NCI-H1417 treated with DMSO at 0.1 percent for 48 hours (cell line): ENCODE measurements at regions not wholly inside any gene's neighbourhood (a gene's known extent, or its start where the extent isn't known, plus 50 kb on each side); places are given as distances from the start of the nearest gene placed in this dataset.
"Not testable (repeated sequence)": the region's sequence is repeated elsewhere in the genome, so short reads cannot be mapped to it uniquely, and the experiment has no call there.

ENCODE experiments used
- DNase-seq: peaks from one replicate; lab custom pipeline; 2025; lab: John Stamatoyannopoulos, UW

DNA sequence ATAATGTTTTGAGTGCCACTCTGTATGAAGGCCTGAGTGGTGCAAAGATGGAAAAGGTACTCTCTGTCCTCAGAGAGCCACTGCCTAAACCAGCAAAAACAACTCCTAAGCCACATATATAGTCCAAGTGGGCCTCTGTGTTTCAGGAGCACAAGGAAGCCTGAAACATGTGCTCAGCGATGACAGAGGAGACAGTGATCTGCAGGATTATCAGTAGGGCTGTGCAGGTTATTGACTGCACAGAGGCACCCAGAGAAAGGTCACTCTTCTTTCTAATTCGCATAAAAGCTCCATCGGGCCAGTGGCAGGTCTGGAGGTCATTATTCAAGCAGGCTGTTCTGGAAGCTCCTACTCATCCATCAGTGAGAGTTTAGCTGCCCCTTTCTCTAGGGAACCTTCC is 361.9 kb downstream of the BCL11B start:
- DNase-seq: no peak

- no peak for DNase-seq
Observed at GRCh38 chr14:98912655-98913054, 359.3 kb downstream of the BCL11B start.

DNA sequence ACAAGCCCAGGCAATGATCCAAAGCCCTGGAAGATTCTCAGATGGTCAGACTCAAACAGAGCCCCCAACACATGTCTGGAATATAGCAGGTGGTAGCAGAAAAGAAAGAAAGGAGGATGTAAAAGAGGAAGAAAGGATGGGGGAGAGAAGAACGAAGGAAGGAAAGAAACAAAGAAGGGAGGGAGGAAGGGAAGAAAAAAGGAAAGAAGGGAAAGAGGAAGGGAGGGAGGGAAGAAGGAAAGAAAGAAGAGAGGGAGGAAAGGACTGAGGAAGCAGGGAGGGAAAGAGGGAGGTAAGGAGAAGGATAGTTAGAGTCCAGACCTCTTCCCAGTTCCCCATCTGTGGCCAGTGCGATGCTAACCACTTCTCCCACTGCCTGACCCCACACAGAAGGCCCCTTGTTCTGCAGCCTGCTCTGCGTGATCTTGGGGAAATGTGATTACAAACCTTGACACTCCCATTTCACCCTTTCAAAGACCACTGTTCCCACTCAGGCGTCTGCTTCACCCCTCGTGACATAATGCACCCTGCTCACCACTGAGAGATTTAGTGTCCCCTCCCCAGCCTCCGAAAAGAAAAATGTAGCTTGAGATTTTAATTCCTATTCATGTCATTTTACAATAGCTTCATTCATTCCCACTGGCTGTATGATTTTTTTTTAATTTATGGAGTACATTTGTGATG is 357.9 kb downstream of the BCL11B start:
- no peak for DNase-seq

DNA sequence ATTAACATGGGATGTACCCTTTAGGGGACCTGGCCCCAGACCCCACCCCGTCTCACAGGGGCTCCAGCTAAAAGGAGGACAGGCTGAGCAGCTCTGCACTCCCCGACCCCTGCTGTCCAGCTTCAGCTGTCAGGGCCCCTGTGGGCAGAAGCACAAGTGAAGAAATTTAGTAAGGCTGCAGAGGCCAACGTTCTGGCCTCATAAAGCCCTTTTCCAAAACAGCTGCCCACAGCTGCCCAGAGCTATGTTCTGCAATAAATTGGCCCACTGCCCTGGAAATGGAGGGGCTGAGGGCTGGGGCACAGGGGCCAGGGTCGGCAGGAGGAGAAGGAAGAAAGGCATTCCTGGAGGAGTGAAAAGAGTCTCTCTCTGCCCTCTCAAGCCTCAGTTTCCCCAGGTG is 357.1 kb downstream of the BCL11B start:
- no peak for DNase-seq

DNA sequence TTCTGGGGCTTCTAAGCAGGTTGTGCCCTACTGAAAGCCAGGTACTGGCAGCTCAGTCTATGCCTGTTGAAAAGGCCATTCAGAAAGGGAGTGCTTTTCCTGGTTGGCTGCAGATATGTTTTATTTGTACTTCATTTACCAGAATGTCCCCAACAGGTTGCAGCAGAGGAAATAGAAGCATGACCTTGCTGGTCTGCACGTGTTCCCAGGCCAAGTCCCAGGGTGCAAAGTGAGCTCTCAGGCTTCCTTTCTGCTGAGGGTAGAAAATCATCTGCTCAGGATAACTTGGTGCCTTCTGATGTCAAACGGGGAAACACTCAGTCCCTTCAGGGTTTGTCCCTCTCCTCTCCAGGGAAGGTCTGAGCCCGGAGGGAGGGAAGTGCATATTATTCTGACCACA is 356.4 kb downstream of the BCL11B start:
- DNase-seq: no peak

- DNase-seq: no peak
Observed at GRCh38 chr14:98916036-98916435, 356.0 kb downstream of the BCL11B start.

GRCh38 chr14:98916476-98916875 is 355.5 kb downstream of the BCL11B start:
- DNase-seq: no peak

DNA sequence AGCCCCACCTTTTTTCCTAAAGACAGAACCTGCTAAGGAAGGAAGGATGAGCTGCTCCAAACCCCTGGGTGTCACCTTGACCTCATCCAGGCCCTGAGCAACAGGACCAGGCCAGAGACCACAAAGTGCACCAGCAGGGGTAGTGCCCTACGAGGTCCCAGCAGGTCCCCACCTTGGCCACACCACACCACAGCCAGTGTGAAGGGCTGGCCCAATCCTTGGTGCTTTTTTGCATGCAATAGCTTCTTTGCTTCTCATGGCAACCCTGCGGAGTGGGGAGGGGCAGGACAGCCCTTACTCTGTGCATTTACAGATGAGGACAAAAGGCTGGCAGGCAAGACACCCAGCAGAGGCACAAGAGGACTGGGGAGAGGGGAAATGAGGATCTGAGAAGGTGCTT is 352.6 kb downstream of the BCL11B start:
- DNase-seq: no peak

GRCh38 chr14:98921306-98921705 is 350.7 kb downstream of the BCL11B start:
- DNase-seq: not testable (repeated sequence)

GRCh38 chr14:98923596-98923995 is 348.4 kb downstream of the BCL11B start:
- no peak for DNase-seq

- DNase-seq: no peak
Observed at GRCh38 chr14:98924046-98924445, 348.0 kb downstream of the BCL11B start.

GRCh38 chr14:98925354-98926040 is 346.5 kb downstream of the BCL11B start:
- no peak for DNase-seq

- no peak for DNase-seq
Observed at GRCh38 chr14:98926146-98926545, 345.9 kb downstream of the BCL11B start.

DNA sequence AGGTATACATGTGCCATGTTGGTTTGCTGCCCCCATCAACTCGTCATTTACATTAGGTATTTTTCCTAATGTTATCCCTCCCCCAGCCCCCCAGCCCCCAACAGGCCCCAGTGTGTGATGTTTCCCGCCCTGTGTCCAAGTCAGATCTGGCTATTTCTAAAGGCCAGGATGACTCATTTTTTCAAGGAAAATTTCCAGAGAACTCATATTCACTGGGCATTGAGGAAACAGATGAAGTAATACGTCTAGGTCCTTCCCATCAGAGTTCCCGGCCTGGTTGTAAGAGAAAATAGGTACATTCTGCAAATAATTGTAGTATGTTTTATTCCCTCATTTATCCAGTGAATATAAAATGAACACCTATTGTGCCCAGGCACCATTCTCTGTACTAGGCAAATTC is 345.2 kb downstream of the BCL11B start:
- no peak for DNase-seq

GRCh38 chr14:98927986-98928385 is 344.0 kb downstream of the BCL11B start:
- no peak for DNase-seq

GRCh38 chr14:98928418-98928817 is 343.6 kb downstream of the BCL11B start:
- DNase-seq: no peak

DNA sequence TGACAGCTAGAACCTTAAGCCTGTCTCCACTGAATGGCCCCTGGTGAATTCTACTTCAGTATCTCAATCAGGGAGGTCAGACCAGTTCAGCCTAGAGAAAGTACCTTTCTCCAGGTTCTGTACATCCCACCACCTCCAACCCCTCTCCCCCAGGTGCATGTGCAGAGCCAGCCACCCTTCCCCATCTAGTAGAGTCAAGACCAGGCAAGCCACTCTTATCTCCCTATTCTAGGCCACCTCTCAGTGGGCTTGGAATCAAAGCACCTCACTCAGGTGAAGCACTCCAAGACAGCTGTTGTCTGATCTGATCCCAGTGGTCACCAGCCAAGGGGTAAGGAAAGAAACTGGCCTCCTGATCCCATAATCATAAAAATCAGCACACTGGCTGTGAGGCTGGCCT is 340.9 kb downstream of the BCL11B start:
- DNase-seq: no peak

GRCh38 chr14:98931911-98932310 is 340.1 kb downstream of the BCL11B start:
- no peak for DNase-seq

- DNase-seq: no peak
Observed at GRCh38 chr14:98932431-98933325, 339.3 kb downstream of the BCL11B start.

DNA sequence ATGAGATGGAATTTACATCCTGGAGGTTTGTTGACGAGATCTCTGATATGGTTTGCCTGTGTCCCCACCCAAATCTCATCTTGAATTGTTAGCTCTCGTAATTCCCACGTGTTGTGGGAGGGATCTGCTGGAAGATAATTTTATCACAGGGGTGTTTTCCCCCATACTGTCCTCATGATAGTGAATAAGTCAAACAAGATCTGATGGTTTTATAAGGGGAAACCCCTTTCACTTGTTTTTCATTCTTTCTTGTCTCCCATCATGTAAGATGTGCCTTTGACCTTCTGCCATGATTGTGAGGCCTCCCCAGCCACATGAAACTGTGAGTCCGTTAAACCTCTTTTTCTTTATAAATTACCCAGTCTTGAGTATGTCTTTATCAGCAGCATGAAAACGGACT is 337.4 kb downstream of the BCL11B start:
- DNase-seq: not testable (repeated sequence)

- no peak for DNase-seq
Observed at GRCh38 chr14:98935921-98936320, 336.1 kb downstream of the BCL11B start.

GRCh38 chr14:98937021-98937420 is 335.0 kb downstream of the BCL11B start:
- DNase-seq: no peak
